ENCODE measurements at regions not wholly inside any gene's neighbourhood (a gene's known extent, or its start where the extent isn't known, plus 50 kb on each side); places are given as distances from the start of the nearest gene placed in this dataset.

DNA sequence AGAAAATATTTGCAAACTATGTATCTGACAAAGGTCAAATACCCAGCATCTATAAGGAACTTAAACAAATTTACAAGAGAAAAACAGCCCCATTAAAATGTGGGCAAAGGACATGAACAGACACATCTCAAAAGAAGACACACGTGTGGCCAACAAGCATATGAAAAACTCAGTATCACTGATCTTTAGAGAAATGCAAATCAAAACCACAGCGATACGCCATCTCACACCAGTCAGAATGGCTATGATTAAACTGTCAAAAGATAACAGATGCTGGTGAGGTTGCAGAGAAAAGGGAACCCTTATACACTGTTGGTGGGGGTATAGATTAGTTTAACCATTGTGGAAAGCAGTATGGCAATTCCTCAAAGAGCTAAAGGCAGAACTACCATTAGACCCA, 64.3 kb upstream of the RBMS1 start:
- TF ChIP-seq CTCF (IDR thresholded peaks at IDR 0.05) (no peak), TCF7L2 (IDR thresholded peaks at IDR 0.05; ENCODE audit: low read depth, low read length) (no peak), SIN3A (IDR thresholded peaks at IDR 0.05; ENCODE audit: borderline replicate concordance, insufficient read depth, low read depth, low read length) (no peak), REST (IDR thresholded peaks at IDR 0.05; ENCODE audit: insufficient read depth in 1 of 2, low read depth in 2 of 2, low read length in 1 of 2) (no peak), POLR2AphosphoS5 (IDR thresholded peaks at IDR 0.05; ENCODE audit: low read depth, low read length) (no peak)

All from Panc1 (cell line).